PC-3 (cell line): ENCODE measurements at regions not wholly inside any gene's neighbourhood (a gene's known extent, or its start where the extent isn't known, plus 50 kb on each side); places are given as distances from the start of the nearest gene placed in this dataset.

ENCODE experiments used
- CTCF ChIP-seq: fragments of 300-600 bp; sonication (generic); conservative IDR thresholded peaks from 2 replicates; pipeline ENCODE4 v1.5.1; 2017; ENCODE audit warnings: antibody characterized with exemption, low read depth, mild to moderate bottlenecking, low read length
- EZH2 ChIP-seq: fragments of 300-600 bp; sonication (generic); IDR thresholded peaks from one replicate; pipeline ENCODE4 v1.6.1; 2017; ENCODE audit warnings: antibody characterized with exemption, mild to moderate bottlenecking, low read length; ENCODE audit not compliant: unreplicated experiment

GRCh38 chr20:16824664-16825063 lies 76.5 kb downstream of the OTOR start:
- TF ChIP-seq EZH2 (no peak), CTCF (no peak)
